HG03108 (cell line): ENCODE measurements at regions not wholly inside any gene's neighbourhood (a gene's known extent, or its start where the extent isn't known, plus 50 kb on each side); places are given as distances from the start of the nearest gene placed in this dataset.

Experiments
- ATAC-seq: cut with Tn5 transposase; IDR thresholded peaks from one replicate; pipeline ENCODE4 v1.9.1; 2021; ENCODE audit warnings: moderate library complexity; ENCODE audit not compliant: unreplicated experiment

DNA sequence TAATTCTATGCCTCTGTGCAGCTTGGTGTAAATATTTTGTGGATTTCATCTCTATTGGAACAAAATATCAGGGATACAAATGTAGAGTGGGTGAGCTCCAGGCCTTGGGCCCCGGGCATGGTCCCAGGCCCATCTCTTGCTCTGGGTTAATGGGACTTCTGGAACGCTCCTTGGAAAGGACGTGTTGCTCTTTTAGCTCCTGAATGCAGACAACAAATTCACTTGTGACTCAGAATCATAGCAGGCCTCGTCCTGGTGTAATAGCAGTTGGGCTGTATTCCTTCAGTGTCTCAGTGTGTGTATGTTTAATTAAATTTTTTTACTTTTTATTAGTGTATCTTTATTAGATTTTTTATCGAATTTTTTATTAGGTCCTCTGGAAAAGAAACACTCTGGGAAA lies 266.7 kb upstream of the C2CD4B start:
- ATAC-seq: no peak

DNA sequence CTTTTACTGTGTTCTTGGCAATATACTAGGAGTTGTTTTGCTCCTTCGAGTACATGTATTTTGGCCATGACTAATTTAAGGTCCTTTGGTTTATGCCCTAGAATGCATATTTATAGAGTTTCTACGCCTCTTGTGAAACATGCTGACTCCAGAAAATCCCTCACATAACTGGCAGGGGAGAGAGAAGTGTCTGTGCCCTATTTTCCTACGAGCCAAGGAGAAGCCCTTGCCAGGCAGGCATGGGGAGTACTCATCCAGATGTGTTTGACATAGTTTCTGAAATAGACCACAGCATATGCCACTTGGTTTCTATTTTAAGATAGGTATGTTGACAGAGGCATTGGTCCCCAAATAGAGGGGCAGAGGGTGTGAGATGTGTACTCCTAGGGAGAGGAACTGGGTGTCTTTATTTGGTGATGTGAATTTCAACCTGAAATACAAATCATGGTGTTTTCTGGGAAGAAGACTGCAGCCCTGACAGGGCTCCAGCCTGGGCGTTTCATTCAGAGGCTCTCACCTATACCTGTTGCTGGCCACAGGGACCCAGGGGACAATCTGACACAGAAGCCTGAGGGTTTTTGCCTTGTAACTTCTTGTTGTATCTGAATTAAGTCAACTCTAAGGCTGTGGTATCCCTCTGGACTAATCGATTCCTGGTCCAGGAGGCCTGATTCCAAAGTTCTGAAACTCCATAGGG lies 267.8 kb upstream of the C2CD4B start:
- no peak for ATAC-seq

DNA sequence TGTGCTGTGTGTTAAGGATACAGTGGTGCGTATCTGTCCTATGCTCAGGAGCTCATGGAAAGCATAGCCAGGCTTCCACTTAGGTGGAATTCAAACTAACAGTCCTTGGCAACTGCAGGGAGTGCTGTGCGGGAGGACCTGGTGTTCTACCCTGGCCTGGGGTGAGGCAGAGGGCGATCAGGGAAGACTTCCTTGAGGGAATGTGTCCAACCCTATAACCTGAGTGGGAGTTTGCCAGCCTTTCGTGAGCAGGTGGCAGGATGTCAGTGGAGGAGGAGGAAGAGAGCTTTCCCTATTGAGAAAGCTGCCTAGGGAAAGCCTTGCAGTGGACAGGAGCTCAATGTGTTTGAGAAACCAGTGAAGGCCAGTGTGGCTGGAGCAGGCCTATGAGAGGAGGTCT lies 271.1 kb upstream of the C2CD4B start:
- ATAC-seq: no peak

DNA sequence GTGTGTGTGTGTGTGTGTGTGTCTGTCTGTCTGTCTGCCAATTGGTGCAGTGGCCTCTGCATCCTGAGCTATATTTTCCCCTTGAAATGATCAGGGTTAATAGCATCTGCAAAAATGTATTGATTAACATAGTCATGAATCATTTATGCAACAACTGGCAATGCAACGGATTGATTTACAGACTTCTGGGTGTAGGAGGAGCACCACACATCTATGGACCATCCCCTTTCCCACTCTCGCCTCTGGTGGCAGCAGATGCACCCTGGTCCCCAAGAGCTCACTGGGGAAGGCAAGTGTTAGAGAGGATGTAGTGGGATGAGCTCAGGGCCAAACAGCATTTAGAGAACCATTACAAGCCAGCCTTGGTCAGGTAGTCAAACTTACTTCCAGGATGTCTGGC lies 272.7 kb upstream of the C2CD4B start:
- ATAC-seq: no peak

DNA sequence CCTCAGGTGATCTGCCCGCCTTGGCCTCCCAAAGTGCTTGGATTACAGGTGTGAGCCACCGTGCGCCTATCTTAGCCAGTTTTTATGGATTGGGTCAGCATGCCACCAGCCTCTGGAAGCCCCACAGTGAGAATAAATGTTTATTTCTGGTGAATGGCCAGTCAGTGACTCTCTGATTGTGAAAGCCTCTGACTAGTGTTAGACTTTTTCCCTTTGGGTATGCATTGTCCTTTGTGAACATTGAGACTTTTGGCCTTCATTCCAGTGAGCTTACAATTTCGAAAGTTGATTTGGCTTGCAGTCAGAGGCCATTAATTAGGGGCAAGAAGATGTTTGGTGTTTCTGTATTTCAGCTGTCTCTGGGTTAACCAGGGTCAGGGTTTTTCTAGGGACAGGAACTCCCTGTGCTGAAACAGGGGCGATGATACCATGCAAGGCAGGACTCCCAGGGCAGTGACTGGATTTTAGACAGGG lies 274.5 kb upstream of the C2CD4B start:
- no peak for ATAC-seq

DNA sequence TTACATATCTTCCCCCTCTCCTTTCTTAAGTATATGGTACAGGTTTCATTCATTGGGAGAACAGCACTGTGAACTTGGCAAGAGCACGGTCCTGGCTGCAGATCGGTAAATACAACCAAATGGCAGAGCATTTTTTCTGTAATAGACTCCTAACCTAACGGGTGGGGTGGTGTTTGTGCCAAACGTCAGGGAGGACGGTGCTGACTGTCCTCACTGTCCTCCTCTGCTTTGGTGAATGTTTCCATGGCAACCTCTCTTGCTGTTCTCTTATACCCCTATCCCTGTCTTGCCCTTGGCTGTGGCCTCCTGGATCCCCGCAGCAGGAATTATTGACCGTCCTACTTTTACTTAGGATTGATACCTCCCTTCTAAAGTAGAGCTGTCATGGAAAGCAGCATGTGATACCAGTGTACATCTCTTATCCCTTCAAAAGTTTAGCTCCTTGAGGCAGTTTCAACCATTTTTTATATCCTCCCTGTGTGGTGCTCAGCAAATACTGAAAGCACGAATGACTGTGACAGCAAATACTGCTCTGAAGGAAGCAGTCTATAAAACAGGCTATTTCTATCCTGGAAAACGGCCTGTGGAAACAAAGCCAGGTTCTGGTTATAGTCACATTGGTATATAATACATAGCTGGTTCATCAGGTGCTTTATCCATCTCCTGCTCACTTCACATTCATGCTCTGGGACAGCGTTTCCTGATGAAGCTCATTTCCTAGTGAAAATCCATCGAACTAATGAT lies 275.4 kb upstream of the C2CD4B start:
- ATAC-seq: no peak

DNA sequence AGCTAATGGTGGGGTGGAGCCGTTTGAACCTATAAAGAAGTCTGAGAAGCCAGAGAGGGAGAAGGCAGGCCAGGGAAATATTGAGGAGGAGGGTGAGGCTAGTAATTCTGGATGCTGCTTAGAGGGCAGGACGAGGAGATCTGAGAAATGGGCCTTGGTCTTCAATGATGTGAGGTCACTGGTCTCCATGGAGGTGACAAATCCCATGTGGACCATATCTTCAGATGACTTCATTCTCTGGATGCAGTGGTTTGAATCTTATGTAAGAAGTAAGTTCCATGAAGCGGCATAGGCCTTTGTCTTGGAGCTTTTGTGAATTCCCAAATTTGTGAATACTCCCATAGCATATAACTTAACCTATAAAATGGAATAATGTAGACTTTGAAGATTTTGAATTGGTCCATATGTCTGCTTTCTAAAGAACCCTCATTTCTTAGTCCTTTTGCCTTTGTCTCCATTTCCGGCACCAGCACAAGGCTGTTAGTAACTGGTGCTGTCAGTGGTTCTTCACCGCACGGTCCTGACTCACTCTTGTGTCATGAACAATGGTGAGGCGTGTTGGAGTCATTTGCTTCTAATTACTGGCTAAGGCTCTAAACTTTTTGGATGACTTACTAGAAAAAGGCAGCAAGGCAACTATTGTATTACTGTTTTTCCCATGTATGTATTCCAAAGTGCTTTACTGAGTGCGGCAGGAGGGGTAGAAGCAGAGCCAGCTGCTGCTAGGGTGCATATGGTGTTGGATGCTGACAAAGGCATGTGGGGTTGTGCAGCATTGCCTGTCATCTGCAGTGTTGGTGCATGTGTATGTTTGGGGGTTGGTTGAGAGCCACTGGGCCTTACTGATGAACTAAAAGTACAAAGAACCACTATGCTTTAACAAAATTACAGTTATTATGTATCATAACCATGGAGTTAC lies 279.3 kb upstream of the C2CD4B start:
- ATAC-seq: no peak

DNA sequence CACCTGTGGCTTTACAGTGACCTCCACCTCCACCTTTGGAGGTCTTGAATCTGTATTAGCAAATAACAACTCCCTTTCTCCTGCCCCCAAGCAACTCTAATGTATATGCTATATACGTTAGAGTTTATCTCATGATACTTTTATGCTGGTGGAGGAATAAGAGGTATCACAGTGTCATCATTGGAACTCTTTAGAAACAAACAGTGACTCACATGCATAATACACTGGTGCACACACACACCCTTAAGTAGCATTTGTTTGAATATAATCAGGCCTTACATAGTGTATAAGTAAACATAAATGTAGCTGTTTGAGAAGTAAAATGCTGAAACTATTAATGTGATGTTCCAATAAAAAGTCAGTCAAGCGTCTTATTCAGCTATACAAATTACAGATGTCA lies 280.2 kb upstream of the C2CD4B start:
- ATAC-seq: no peak

DNA sequence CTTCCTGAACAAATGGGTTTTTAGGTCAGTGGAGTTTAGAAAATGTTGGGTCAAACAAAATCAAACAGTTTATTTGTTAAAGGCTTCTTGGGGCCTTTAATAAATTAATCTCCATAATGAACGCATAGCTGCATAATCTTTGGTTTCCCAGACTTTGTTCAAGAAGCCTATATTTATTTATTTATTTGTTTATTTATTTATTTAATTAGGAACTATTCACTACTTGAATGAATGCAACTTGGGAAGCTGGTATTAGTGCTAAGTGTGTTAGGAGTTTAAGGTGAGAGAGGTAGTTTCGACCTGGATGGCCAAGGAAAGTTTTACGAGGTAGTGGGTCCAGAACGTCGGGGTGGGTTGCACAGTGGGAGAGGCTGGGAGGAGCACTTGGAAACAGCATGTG lies 281.9 kb upstream of the C2CD4B start:
- no peak for ATAC-seq

DNA sequence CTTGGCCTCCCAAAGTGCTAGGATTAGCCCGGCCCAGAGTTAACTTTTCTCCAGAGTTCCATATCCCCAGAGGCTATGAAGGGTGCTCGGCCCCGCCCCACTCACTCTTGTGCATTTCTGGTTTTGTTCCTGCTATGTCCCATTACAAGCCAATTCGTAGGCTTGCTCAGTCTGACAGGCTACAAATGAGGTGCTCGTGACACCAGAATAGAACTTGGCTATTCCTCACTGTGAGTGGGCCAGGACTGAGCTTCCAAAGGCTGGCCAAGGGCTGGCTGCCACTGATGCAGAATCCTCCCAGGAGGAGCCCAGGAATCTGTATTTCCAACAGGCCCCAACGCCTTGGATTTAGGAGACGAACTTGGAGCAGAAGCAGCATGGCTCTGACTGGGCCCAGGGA lies 282.7 kb upstream of the C2CD4B start:
- ATAC-seq: no peak

DNA sequence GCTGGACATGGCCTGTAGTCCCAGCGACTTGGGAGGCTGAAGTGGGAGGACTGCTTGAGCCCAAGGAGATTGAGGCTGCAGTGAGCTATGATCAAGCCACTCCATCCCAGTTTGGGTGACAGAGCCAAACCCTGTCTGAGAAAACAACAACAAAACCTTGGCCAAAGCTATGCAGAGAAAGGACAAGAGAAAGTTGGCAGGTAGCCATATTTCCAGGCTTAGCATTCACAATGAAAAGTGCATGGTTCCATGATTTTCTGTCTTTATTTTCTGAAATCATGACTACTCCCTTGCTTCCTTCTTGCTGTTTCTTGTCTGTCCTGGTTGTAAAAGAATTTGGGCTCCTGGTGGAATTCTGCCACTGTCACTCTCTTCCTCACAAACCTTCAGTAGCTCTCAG lies 284.6 kb upstream of the C2CD4B start:
- no peak for ATAC-seq

DNA sequence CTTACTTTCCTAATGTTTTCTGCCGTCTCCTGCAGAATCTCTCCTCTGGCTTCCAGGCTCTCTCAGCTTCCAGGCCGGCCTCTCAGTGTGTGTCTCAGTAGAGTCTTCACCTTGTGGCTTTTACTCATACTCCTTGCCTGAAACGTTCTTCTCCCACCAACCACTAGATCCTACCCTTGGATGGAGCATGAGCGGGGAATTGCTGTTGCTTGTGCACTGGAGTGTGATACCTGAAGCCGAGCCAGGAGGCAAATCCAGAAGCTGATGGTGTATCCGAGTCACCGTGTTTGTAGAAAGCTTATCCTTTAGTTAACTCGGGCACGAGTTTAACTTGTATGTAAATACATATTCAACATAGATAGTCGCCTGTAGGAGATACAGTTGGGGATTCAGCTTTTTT lies 285.0 kb upstream of the C2CD4B start:
- ATAC-seq: no peak

DNA sequence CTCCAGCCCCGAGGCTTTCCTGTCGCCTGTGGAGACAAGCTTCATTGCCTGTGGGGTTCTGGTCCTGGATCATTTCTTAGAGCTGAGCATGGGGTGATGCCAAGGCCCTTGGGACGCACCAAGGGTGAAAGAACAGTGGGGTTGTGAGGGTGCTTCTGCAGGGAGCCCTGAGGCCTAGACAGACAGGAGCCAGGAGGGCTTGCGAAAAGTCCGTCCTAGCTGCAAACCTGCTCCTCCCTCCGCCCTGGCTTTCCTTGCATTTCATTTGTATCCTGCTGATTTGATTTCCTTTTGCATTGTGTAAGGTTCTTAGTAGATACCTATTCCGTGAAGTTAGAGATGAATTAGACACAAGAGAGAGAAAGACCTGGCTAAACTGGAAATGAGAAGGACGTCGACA lies 286.9 kb upstream of the C2CD4B start:
- ATAC-seq: no peak

DNA sequence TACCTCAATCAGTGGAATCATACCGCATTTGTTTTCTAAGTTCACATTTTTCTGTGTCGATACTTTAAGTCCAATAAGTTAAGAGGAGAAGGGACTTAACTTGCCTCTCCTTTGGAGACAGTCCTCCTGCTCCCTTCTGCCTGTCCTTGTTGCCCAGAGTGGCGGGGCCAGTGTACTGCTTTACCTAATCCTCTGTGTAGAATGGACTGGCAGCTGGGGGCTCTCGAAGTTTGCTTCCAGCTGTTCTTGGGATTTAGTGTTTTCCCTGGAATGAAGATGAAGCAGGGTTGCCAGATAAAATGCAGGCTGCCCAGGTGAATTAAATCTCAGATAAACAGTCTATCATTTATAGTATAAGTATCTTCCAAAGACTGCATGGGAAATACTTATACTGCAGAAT lies 287.6 kb upstream of the C2CD4B start:
- no peak for ATAC-seq

DNA sequence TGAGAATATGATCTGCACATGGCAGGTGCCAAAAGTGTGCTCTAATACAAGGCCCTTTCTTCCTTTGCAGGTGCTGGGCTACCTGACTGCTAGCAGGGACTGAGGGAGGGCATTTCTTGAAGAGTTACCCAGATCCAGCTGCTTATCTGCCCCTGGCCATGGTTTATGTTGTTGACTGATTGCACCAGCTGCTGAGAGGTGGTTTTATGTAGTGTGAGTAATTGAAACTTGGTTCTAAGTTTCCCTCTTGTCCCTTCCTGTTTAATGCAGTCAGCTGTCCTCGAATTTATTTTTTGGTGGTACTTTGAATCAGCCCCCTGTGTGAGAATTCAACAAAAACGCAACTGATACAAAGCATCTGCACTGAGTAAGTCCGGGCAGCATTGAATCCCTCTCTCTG lies 288.3 kb upstream of the C2CD4B start:
- no peak for ATAC-seq

DNA sequence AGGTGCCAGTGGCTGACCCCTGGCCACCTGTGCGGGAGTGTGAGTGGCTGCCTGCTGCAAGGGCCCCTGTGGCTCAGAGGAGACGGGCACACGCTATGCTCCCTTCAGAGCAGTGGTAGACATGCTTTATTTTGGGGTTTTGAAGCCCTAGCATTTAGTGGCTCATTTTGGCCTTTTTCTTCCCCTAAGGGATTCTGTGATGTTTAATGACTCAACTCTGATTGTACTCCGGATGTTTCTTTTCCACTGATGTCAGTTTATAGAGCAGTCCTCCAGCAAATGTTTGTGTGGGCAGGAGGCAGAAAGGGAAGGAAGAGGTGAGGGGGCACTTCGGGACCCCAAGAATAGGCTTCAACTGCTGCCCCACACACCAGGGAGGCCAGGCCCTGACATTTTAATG lies 288.9 kb upstream of the C2CD4B start:
- ATAC-seq: no peak

DNA sequence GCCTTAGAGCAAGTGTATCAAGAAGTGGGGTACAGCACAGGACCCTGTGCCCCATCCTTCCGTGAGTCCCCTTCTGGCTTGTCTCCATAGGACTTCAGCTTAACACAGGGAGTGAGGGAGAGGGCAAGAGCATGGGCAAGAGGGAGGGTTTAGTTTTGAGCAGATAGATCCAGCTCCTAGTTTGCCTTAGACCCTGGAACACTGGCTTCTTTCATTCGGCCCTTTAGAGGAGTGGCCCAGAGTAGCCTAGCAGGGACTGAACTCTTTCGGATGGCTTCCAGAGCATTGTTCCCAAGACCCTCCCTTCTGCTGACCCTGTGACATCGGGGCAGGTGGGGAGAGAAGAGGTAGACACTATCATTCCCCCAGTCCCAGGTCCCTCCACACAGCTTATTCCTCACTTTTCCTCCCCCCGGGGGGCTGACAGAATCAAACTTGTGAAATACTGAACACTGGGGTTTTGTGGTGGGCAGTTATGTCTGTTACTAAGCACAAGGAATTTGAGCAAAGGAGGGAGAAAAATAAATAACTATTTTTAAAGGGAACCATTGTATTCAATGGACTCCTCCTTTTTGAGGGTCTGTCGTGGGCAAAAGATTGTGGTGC lies 289.6 kb upstream of the C2CD4B start:
- ATAC-seq: no peak

DNA sequence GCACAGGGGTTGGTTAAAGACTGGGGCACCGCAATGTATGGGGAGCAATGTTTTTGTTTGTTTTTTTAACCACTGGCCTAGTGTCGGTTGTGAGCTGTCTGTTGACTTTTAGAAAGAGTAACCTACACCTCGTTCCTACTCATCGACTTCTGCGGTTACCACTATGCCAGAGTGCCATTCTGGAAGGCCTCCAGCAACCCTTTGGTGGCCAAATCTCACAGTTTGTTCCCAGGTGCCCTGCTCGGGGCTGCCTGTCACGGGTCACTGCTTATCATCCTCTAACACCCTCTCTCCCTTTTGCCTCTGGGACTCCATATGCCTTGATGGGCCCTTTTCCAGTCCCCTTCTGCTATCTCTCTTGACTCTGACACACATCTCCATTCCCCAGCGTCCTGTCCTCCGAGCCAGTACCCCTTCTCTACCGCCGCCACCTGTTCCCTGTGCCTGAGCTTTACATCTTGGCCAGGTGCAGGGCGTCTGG lies 290.4 kb upstream of the C2CD4B start:
- no peak for ATAC-seq

DNA sequence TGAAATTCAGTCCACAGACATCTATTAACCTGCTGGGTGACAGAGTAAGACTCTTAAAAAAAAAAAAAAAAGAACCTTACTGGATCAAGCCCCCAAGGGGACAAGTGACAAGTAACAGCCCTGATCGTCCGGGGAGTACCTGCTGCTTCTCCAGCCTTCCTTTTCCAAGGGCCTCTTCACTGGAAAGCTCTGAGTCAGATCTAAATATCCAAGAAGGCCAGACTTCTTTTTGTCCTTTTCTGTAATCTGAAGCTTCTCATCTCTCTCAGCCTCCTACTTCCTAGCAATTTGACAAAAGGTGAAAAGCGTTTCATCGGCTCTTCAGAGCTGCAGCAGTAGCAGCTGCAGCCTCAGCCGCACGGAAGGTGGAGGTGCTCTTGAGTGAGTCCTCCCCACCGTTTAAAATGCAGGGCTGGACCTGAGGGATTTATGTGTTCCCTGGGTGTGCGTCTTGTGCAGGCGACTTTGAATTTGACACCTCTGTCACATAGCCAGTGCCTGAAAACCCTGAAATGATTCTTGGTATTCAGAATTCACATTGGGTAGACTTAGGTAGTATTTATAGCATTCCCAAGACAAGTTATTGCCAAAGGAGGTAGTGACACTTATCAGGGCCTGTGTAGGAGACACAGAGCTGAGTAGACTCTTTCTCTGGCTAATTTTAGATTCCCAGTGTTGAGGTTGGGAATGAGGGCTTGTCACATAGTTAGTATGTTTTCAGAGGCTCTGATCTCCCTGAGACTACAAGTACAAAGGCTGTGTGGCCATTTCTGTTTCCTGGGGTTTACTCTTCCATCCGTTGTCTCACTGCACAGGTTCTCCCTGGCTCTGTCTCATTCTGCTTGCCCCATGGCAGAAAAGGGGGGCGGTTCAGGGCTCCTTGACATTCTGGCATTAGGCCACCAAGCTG lies 291.2 kb upstream of the C2CD4B start:
- ATAC-seq: no peak

DNA sequence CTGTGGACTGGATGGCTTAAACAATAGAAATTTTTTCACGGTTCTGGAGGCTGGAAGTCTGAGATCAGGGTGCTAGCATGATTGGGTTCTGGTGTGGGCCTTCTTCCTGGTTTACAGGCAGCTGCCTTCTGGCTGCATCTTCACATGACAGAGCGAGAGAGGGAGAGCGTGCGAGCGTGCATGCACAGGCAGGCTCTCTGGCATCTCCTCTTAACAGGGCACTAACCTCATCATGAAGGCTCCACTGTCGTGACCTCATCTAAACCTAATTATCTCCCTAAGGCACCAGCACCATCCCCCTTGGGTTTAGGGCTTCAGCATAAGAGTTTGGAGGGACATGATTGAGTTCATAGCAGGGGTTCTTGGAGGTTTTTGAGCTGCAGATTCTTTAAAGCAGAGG lies 292.0 kb upstream of the C2CD4B start:
- ATAC-seq: no peak
